NCI-H345 (cell line): ENCODE measurements at regions not wholly inside any gene's neighbourhood (a gene's known extent, or its start where the extent isn't known, plus 50 kb on each side); places are given as distances from the start of the nearest gene placed in this dataset.
"Not testable (repeated sequence)": the region's sequence is repeated elsewhere in the genome, so short reads cannot be mapped to it uniquely, and the experiment has no call there.

Experiments
- DNase-seq: peaks from one replicate; lab custom pipeline; 2025; lab: John Stamatoyannopoulos, UW

DNA sequence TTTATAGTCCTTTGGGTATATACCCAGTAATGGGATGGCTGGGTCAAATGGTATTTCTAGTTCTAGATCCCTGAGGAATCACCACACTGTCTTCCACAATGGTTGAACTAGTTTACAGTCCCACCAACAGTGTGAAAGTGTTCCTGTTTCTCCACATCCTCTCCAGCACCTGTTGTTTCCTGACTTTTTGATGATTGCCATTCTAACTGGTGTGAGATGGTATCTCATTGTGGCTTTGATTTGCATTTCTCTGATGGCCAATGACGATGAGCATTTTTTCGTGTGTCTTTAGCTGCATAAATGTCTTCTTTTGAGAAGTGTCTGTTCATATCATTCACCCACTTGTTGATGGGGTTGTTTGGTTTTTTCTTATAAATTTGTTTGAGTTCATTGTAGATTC, 612.5 kb upstream of the SGCD start:
- not testable (repeated sequence) for DNase-seq

DNA sequence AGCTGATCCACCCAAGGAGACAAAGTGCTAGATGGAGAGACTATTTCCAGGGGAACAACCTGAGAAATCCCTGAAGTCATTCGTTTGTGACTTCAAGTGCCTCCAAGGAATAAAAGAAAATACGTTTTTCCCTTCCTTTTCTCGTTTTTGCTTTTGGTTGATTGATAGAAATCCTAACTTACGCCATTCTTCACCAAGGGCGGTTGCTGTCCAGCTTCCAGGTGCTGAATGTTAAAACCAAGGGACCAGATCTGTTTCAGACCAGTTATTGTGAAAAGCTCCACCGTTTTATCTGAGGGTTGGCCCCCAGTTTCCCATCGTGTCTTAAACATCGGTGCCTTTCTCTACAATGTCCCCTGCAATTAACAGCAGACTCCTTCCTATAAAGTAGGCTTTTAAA, 600.7 kb upstream of the SGCD start:
- DNase-seq, result no peak

DNA sequence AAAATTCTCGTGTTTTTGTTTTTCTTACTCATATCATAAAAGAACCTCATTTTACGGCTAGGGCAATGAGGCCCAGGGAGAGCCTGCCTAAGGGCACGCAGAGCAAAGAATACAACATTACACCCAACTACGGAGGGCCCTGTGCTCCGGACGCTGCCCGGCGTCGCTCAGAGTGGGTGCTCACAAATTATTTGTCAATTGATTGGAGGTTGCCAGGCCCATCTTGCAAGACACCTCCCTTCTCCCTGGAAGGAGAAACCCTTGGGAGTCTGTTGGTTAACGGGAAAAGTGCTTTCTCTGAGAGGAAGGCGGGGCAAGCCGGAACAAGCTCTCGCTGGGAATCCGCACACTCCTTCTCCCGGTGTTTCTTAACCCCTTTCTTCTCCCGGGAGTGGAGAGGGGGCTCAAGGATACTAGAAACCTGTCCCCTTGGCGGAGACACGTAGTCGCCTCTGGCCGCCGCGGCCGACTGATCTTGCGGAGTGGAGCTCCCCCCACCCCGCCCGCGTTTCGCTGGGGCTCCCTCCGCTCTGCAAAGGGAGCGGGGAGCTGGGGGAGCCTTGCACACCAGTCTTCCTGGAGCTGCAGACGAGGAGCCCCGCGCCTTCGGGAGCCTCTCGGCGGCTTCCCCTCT, 599.3 kb upstream of the SGCD start:
- DNase-seq, result no peak

DNA sequence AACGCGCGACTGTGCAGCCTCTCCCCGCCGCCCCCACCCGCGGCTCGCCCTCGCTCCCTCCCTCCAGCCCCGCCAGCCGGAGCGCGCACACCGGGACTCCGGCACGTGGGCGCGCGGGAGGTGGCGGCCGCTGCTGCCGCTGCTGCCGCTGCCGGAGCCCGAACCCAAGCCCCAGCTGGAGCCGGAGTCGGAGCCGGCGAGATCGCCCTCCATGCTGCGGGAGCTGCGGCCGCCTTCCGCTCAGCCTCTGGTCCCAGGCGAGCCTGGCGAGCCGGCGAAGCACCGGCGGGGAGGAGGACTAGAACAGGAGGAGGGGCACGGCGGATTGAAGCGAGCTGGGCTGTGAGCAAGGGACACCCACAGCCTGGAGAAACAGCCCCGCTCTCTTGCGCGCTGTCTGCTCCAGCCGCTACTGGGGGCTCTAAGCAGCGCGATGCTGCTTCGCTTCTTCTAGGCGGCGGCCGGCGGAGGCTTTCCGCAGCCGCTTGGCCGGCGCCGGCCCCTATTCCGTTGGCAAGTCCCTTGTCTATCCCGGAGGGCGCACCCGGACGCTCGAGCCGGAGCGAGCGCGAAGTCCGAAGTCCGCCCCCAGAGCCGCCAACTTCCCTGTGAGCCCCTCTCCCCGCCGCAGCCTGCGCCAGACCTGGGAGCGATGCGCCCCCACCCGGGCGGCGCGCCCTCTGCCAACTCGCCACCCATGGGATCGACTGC, 598.7 kb upstream of the SGCD start:
- DNase-seq, result no peak

DNA sequence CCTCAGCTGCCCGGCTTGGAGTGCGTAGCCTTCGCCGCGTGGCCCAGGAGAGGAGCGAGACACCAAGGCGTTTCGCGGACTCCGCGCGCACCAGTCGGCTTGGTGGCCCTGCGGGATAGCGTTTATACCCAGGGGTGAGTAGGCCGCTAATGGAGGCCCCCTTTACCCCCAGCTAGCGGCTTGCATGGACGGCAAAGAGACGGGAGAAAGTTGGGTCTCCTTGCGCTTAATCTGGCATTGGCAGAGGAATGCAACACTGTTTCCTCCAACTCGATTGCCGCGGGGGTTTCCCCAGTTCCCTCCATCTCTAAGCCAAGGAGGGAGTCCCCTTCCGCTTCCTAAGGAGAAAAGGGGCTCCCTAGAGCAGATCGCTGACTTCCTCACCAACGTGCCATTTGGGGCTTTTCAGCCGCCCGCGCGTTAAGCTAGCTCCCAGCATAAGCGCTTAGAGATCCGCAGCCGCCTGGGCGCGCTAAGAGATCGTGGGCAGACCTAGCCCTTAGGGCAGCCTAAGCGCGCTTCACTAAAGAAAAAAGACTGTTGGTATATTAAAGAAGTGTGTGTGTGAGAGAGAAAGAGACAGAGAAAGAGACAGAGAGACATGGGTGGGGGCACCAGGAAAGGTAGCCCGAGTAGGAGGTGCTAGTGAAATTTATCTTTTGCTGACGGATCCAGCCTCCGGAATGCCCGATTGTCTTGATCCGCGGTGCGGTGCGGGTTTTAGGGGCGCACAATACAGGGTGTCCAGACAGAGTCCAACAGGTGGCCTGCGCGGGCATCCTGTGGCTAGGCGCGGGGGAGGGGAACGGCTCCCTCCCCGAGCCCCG, 597.9 kb upstream of the SGCD start:
- DNase-seq, result no peak

- DNase-seq, result no peak
These were observed 597.3 kb upstream of the SGCD start for GRCh38 chr5:155729684-155730059.

- no peak for DNase-seq
These were observed 594.2 kb upstream of the SGCD start for GRCh38 chr5:155732587-155733376.

DNA sequence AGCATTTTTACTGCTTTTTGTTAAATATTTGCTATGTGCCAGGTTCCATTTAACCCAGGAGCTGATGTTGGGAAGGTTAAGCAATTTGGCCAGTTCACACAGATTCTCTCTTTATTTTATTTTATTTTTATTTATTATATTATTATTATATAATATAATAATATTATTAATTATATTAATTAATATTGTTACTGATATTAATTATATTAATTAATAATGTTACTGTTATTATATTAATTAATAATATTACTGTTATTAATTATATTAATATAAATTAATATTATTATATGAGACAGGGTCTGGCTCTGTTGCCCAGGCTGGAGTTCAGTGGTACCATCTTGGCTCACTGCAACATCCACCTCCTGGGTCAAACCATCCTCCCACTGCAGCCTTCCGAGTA, 593.0 kb upstream of the SGCD start:
- no peak for DNase-seq

GRCh38 chr5:155735388-155735787, 591.6 kb upstream of the SGCD start:
- DNase-seq, result peak; percentile 37

GRCh38 chr5:155738616-155739015, 588.3 kb upstream of the SGCD start:
- no peak for DNase-seq

GRCh38 chr5:155746367-155747038, 580.5 kb upstream of the SGCD start:
- DNase-seq, result no peak

GRCh38 chr5:155750101-155750500, 576.9 kb upstream of the SGCD start:
- DNase-seq, result no peak

DNA sequence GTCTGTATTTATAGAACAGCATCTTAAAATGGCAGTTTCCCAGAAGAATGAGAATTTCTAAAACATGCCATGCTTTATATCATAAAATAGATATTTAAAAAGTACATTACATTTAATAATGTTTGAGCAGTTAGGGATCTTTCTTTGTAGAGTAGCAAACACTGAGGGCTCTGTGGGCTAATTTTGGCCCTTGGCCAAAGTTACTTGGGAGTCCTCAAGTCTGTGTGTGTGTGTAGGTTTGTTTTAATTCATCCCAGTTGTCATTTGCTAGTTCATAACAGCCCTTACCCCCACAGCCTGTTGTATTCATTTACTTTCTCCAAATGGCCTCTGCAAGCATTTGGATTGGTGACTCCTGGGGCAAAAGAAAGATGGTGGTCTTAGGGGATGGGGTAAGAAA, 576.4 kb upstream of the SGCD start:
- DNase-seq, result no peak

- DNase-seq, result no peak
These were observed 572.9 kb upstream of the SGCD start for GRCh38 chr5:155753943-155754581.

GRCh38 chr5:155759252-155759651, 567.7 kb upstream of the SGCD start:
- no peak for DNase-seq

DNA sequence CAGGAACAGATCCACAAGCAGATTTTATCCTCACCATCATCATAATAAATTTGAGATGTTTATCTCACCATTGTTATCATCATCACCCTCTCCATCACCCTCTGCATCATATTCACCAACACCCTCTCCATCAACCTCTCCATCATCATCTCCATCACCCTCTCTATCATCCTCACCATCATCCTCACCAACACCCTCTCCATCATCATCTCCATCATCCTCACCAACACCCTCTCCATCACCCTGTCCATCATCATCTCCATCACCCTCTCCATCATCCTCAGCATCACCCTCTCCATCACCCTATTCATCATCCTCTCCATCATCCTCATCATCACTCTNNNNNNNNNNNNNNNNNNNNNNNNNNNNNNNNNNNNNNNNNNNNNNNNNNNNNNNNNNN, 567.0 kb upstream of the SGCD start:
- no peak for DNase-seq

GRCh38 chr5:155761502-155761901, 565.5 kb upstream of the SGCD start:
- no peak for DNase-seq

DNA sequence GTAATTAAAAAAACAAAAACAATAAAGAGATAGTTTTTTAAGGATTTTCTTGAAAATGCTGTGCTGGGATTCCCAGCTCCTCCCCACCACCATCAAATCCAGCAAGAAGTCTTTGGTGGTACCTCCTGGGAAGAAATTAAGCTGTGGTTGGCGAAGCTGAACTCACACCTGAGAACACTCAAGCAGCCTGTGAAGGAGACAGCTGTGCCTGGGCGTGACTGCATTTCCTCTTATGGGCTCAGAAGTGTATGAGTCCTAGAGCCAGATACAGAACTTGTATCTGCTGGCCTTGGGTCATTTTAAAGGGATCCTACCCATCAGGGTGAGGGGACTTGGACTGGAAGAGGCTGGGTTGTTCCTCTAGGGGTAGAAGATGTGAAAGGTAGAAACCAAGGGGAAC, 561.2 kb upstream of the SGCD start:
- DNase-seq, result no peak

DNA sequence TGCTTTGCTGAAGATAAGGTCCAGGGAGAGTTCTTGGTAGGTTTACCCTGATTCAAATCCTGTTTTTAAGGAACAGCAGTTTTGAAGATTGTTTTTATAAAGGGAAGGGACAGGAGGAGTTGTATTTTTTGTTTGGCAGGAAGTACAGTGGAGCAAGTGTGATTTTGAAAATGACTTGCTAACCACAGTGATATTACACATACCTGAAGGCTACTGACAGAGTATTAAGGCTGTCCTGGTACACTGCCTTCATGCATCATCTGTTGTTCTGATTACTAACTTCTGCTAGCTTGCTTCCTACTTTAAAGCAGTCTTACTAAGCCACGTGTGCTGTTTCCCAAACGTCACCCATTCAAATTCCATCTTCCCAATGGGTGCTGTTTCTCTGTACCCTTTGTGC, 559.5 kb upstream of the SGCD start:
- no peak for DNase-seq

- no peak for DNase-seq
These were observed 558.6 kb upstream of the SGCD start for GRCh38 chr5:155768332-155768731.

DNA sequence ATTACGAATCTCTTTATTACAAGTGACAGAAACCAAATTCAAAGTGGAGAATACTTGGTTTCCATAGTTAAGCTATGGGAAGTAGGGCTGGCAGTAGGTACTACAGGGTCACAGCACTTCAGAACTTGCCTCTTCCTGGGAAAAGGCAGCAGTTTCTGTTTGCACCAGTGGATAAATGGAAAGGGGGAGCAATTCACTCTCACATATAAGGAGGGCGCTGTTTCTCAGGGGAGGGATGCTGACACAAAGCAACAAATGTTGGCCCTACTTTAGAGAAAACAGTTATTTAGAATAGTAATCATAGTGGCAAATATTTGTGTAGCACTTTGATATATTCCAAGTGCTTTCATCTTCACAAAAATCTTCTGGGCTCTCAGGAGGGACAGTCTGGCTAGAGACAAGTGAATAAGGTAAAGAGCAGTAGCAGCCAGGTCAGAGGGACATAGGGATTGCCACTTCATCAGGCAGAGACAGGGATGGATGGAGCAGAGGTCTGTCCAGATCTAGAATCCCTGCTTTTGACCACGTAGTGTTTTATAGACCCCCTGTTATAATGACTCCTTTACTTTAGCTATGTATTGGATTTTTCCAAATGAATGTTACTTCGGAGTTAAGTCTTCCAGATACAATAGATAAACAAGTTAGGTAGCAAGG, 554.8 kb upstream of the SGCD start:
- DNase-seq, result no peak
